Bronchial epithelial cell (primary cell): ENCODE measurements at regions not wholly inside any gene's neighbourhood (a gene's known extent, or its start where the extent isn't known, plus 50 kb on each side); places are given as distances from the start of the nearest gene placed in this dataset.

Experiments
- DNase-seq: peaks from one replicate; pipeline ENCODE4 v3.0.0-alpha.2; 2010; ENCODE audit warnings: low read depth
- FAIRE-seq: peaks from 2 replicates; lab custom pipeline; 2011; peaks lifted over from hg19 to GRCh38; lab: Jason Lieb, UNC
- H3K27me3 ChIP-seq: 2 replicates; pipeline ENCODE4 v1.5.1; 2011; ENCODE audit warnings: low read length; ENCODE audit not compliant: control insufficient read depth, insufficient read depth
- H3K36me3 ChIP-seq: 2 replicates; pipeline ENCODE4 v1.5.1; 2011; ENCODE audit warnings: low read length; ENCODE audit not compliant: control insufficient read depth, insufficient read depth
- H3K4me3 ChIP-seq: 2 replicates; pipeline ENCODE4 v1.5.1; 2011; ENCODE audit warnings: mild to moderate bottlenecking, low read depth, low read length, control low read depth
- TF ChIP-seq, protein P1 (sequence below): IDR thresholded peaks from 2 replicates; pipeline ENCODE4 v1.5.1; 2011; ENCODE audit warnings: mild to moderate bottlenecking, moderate library complexity, low read length, control low read depth, inconsistent platforms; ENCODE audit not compliant: insufficient read depth, severe bottlenecking

DNA sequence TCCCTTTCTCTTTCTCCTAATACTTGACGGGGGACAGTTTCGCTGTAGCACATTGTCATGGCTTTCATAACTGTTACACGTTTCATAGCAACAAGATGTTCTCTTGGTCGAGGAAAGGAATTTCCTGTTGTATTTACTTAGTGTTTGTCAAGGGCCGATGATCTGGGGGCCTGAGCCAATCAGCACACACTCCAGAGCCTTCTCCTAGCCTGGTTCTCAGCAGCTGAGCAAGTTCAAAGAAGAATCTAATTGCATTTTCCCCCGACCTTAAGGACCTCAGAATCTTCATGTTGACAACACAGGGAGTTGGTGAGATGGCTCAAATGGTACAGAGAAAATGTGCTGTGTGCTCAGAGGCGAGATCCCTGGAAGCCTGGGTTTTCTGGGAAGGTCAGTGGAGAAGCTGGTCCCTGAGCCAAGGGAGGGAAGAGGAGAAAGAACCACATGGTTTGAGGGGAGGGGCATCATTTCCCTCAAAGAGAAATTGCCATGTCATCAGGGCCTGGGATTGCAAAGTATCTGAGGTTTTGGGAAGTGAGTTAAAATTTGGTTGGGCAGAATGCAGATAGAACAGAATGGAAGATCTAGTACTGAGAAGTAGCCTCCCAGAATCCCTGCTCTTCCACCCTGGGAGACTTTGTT is 76.9 kb upstream of the AGAP1 start:
- Histone ChIP-seq H3K27me3 (no peaks in the 10 kb centered on the region), H3K36me3 (no peaks in the 10 kb centered on the region), H3K4me3 (no peak overlapping the region)
- no peak for FAIRE-seq
- peak; percentile 54 for DNase-seq
- TF ChIP-seq, protein P1, sequence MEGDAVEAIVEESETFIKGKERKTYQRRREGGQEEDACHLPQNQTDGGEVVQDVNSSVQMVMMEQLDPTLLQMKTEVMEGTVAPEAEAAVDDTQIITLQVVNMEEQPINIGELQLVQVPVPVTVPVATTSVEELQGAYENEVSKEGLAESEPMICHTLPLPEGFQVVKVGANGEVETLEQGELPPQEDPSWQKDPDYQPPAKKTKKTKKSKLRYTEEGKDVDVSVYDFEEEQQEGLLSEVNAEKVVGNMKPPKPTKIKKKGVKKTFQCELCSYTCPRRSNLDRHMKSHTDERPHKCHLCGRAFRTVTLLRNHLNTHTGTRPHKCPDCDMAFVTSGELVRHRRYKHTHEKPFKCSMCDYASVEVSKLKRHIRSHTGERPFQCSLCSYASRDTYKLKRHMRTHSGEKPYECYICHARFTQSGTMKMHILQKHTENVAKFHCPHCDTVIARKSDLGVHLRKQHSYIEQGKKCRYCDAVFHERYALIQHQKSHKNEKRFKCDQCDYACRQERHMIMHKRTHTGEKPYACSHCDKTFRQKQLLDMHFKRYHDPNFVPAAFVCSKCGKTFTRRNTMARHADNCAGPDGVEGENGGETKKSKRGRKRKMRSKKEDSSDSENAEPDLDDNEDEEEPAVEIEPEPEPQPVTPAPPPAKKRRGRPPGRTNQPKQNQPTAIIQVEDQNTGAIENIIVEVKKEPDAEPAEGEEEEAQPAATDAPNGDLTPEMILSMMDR = no peak

DNA sequence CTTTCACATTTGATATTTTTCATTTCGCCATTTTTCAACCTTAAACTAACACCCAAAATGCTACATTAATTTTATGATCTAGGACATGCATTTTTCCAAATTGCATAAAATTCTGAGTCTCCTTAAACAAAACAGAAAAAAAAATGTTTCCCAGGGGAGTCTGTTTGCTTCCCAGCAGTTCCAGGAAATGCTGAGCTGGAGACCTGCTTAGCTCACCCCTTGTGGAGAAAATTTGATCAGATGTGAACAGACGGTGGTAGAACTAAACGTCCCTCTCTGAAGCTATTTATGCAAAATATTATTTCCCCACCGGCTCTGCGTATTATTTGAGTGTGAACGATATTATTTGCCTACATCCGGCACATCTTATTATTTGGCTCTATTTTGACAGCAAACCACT is 74.9 kb upstream of the AGAP1 start:
- no peaks in the 10 kb centered on the region for H3K36me3 ChIP-seq
- no peak overlapping the region for H3K4me3 ChIP-seq
- TF ChIP-seq, protein P1 = no peak
- DNase-seq (no peak), FAIRE-seq (no peak)
- no peaks in the 10 kb centered on the region for H3K27me3 ChIP-seq

DNA sequence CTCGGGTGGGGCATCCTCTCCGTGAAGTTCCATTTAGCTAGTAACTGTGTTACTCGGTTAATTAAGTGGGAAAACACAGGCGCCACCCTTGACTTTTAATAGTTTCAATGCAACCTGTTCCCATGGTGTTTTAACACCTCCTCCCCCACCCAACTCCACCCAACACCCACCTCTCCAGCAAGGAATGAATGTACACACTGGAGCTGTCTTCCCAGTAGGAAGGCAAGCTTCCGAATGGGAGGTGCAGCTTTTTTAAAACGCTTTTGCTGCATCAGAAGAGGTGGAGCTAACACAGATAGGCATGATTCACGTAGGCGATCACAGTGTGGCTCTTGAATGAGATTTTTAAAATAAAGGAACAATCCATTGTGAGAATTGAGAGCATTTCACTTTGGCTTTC is 73.8 kb upstream of the AGAP1 start:
- DNase-seq (no peak), FAIRE-seq (no peak)
- Histone ChIP-seq H3K36me3 (no peaks in the 10 kb centered on the region), H3K4me3 (no peak overlapping the region), H3K27me3 (no peaks in the 10 kb centered on the region)
- TF ChIP-seq, protein P1 = no peak

DNA sequence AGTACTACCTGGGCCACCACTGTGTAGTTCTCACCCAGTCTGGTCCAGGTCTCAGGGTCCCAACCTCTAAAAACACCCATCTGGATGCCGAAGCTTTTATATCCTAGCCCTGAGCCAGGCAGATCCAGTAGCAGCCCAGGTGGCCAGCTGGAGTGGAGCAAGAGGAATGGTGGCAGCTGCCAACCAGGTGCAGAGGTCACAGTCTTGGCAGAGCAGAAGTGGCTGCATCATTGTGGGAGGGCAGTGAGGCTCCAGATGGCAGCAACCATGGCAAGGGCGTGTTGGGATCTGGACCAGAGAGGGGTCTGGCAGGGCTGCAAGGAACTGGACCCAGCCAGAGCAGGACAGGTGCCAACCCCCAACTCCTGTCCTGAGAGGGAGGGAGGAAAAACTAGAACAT is 72.2 kb upstream of the AGAP1 start:
- FAIRE-seq (no peak), DNase-seq (no peak)
- H3K36me3 ChIP-seq = no peaks in the 10 kb centered on the region
- H3K27me3 ChIP-seq = no peaks in the 10 kb centered on the region
- TF ChIP-seq, protein P1 = no peak
- H3K4me3 ChIP-seq = no peak overlapping the region

DNA sequence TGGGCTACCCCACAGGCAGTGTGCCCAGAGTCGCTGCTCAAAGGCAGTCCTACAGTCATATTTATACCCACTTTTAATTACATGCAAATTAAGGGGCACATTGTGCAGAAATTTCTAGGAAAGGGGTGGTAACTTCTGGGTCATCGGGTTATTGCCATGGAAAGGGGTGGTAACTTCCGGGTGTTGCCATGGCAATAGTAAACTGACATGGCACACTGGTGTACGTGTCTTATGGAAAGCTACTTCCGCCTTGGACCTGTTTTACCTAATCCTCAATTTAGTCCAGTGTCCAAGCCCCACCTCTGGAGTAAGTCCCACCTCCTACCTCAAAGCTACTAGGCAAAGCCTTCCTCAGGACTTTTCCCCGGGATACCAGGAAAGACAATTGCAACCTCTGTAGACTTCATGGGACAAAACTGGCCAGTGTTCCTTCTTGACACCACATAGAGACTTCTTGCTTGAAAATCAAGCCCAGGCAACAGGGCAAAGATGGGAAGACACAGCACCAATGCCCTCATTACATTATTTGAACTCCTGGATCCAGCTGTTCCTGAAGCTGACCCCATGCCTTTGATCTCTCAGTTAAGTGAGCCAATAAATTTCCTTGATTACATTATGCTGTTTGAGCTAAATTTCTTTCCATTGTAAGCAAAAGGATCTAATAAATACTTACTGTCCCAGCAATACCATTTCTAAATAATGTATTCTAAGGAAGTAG is 63.3 kb upstream of the AGAP1 start:
- H3K36me3 ChIP-seq = no peaks in the 10 kb centered on the region
- DNase-seq (no peak), FAIRE-seq (no peak)
- H3K27me3 ChIP-seq = peaks cover 1% of the 10 kb centered on the region
- H3K4me3 ChIP-seq = no peak overlapping the region
- TF ChIP-seq, protein P1 = no peak
